ENCODE measurements at regions not wholly inside any gene's neighbourhood (a gene's known extent, or its start where the extent isn't known, plus 50 kb on each side); places are given as distances from the start of the nearest gene placed in this dataset.

GRCh38 chr11:112408517-112408916 is 147.9 kb upstream of the PLET1 start:
- TF ChIP-seq POLR2AphosphoS5 (IDR thresholded peaks at IDR 0.05; ENCODE audit: low read depth, low read length): no peak
- no peak for TF ChIP-seq CTCF (IDR thresholded peaks at IDR 0.05)
- no peak for TF ChIP-seq SIN3A (IDR thresholded peaks at IDR 0.05; ENCODE audit: borderline replicate concordance, insufficient read depth, low read depth, low read length)
